ENCODE measurements at regions not wholly inside any gene's neighbourhood (a gene's known extent, or its start where the extent isn't known, plus 50 kb on each side); places are given as distances from the start of the nearest gene placed in this dataset.

GRCh38 chr18:56035546-56035945, 447.6 kb upstream of the TCF4 start:
- H3K36me3 Mint-ChIP-seq (ENCODE audit: low read depth): no peaks in the 10 kb centered on the region
- no peaks in the 10 kb centered on the region for H3K27me3 Mint-ChIP-seq
- H3K4me1 Mint-ChIP-seq: no peaks in the 10 kb centered on the region
- H3K9me3 Mint-ChIP-seq: peaks cover 14% of the 10 kb centered on the region
- intact Hi-C loops (cut with micrococcal nuclease): no loop called here
- no peak for DNase-seq
- no peak overlapping the region for H3K27ac Mint-ChIP-seq
- no peak overlapping the region for H3K4me3 Mint-ChIP-seq

DNA sequence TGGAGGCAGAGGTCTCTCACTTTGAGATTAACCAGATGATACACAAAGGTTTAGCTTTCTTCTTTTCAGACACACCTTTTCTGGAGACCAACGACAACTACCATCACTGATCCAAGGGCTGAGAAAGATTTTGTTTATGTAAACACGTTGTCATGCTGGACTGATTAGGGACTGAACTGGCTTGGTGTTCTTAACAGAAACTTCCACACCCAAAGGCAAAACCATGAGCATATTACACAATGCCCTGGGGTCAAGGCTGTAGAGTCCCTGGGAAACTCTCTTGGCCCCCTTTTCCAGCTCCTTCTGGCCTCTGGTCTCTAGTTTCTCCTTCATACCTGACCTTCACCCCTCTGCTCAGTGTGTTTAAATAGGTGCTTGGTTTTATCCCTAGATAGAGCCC, 447.0 kb upstream of the TCF4 start:
- intact Hi-C loops (cut with micrococcal nuclease): no loop called here
- Mint-ChIP-seq H3K27ac (no peak overlapping the region), H3K4me3 (no peak overlapping the region), H3K9me3 (peaks cover 14% of the 10 kb centered on the region), H3K4me1 (no peaks in the 10 kb centered on the region), H3K36me3 (ENCODE audit: low read depth) (no peaks in the 10 kb centered on the region), H3K27me3 (no peaks in the 10 kb centered on the region)
- no peak for DNase-seq

DNA sequence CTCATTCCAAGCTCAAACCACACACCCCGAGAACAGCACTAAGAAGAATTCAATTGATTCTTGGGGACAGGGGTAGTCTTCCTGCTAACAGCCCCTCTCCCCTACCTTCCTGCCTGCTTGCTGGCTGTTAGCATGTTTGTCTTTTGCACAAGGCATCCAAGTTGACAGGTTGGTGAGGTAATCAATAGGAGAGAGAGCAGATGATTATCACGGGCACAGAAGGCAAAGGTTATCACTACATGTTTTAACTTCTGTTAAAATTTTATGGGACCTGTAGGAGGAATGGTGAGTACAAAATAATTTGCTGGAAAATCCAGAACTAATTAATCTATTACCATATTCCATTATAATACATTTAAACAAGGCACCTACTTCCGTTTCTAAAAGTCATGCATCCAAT, 442.1 kb upstream of the TCF4 start:
- Mint-ChIP-seq H3K9me3 (peaks cover 11% of the 10 kb centered on the region), H3K27me3 (no peaks in the 10 kb centered on the region), H3K36me3 (ENCODE audit: low read depth) (no peaks in the 10 kb centered on the region), H3K27ac (no peak overlapping the region), H3K4me3 (no peak overlapping the region), H3K4me1 (no peaks in the 10 kb centered on the region)
- DNase-seq: no peak
- intact Hi-C loops (cut with micrococcal nuclease): no loop called here

DNA sequence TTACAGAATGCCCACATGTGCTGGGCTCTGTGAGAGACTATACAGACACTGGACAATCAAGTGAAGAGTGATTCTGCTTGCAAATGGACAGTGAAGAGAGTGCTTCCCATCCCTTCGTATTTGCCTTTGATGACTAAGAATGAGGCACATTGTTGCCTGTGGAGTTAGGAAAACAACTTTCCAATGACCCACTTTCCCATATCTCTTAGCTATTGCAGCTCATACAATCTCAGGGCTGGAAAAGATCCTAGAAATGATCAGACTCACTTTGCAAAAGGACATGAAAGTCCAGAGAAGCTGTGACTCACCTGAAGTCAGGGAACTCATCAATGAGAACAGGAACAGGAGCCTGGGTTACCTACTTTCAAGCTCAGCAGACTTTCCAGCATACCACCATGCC, 440.5 kb upstream of the TCF4 start:
- intact Hi-C loops (cut with micrococcal nuclease): no loop called here
- Mint-ChIP-seq H3K36me3 (ENCODE audit: low read depth) (no peaks in the 10 kb centered on the region), H3K4me1 (no peaks in the 10 kb centered on the region), H3K9me3 (peaks cover 3% of the 10 kb centered on the region), H3K27me3 (no peaks in the 10 kb centered on the region), H3K27ac (no peak overlapping the region), H3K4me3 (no peak overlapping the region)
- DNase-seq: no peak

DNA sequence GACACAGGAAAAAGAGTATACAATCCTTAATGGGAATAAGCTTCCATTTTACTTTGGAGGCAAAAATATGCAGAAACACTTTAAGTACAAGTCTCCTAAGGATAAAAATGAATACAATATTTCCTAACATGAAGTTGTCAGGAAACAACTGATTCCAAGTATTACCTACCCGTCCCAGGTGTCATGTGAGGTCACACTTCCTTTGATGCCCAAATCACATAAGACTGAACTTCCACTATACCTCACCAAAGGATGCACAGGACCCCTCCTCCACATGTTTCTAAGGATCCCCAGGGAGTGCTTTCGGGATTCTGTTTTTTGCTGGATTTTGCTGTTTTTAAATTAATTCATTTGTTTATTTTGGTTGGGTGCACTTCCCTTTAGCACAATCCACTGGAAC, 438.5 kb upstream of the TCF4 start:
- Mint-ChIP-seq H3K9me3 (no peaks in the 10 kb centered on the region), H3K4me3 (no peak overlapping the region), H3K27me3 (no peaks in the 10 kb centered on the region), H3K27ac (no peak overlapping the region), H3K36me3 (ENCODE audit: low read depth) (no peaks in the 10 kb centered on the region), H3K4me1 (no peaks in the 10 kb centered on the region)
- no peak for DNase-seq
- intact Hi-C loops (cut with micrococcal nuclease): no loop called here

DNA sequence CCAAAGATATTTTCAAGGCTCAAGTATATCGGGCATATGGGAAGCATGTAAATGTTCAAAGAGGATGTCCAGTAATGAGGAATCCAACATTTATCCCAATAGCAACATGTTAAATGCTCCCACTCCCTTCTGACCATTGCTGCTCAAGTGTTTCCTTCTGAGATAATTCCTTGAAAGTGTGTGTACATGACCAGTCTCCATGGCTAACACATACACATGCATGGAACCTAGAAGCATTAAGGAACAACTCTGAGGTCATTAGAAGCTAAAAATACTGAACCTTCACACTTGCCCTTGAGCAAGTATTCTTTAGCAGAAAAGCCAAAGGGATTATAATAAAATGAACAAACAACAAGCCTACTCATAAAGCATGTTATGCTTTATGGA, 433.8 kb upstream of the TCF4 start:
- no peaks in the 10 kb centered on the region for H3K9me3 Mint-ChIP-seq
- no peak overlapping the region for H3K27ac Mint-ChIP-seq
- no peaks in the 10 kb centered on the region for H3K4me1 Mint-ChIP-seq
- DNase-seq: no peak
- intact Hi-C loops (cut with micrococcal nuclease): no loop called here
- H3K36me3 Mint-ChIP-seq (ENCODE audit: low read depth): no peaks in the 10 kb centered on the region
- no peaks in the 10 kb centered on the region for H3K27me3 Mint-ChIP-seq
- H3K4me3 Mint-ChIP-seq: no peak overlapping the region

- intact Hi-C loops (cut with micrococcal nuclease): no loop called here
- Mint-ChIP-seq H3K27me3 (no peaks in the 10 kb centered on the region), H3K4me3 (no peak overlapping the region), H3K9me3 (no peaks in the 10 kb centered on the region), H3K27ac (no peak overlapping the region), H3K4me1 (no peaks in the 10 kb centered on the region), H3K36me3 (ENCODE audit: low read depth) (no peaks in the 10 kb centered on the region)
- DNase-seq: no peak
Observed at GRCh38 chr18:56021136-56021808, 433.3 kb upstream of the TCF4 start.

GRCh38 chr18:56019908-56020307, 431.9 kb upstream of the TCF4 start:
- Mint-ChIP-seq H3K9me3 (no peaks in the 10 kb centered on the region), H3K4me1 (no peaks in the 10 kb centered on the region), H3K4me3 (no peak overlapping the region), H3K27ac (no peak overlapping the region), H3K27me3 (no peaks in the 10 kb centered on the region), H3K36me3 (ENCODE audit: low read depth) (no peaks in the 10 kb centered on the region)
- intact Hi-C loops (cut with micrococcal nuclease): no loop called here
- DNase-seq: no peak

GRCh38 chr18:56019156-56019555, 431.2 kb upstream of the TCF4 start:
- Mint-ChIP-seq H3K9me3 (no peaks in the 10 kb centered on the region), H3K27ac (no peak overlapping the region), H3K27me3 (no peaks in the 10 kb centered on the region), H3K36me3 (ENCODE audit: low read depth) (no peaks in the 10 kb centered on the region), H3K4me3 (no peak overlapping the region), H3K4me1 (no peaks in the 10 kb centered on the region)
- intact Hi-C loops (cut with micrococcal nuclease): no loop called here
- DNase-seq: no peak

- Mint-ChIP-seq H3K27ac (no peak overlapping the region), H3K9me3 (peaks cover 9% of the 10 kb centered on the region), H3K27me3 (no peaks in the 10 kb centered on the region), H3K4me3 (no peak overlapping the region), H3K36me3 (ENCODE audit: low read depth) (no peaks in the 10 kb centered on the region), H3K4me1 (no peaks in the 10 kb centered on the region)
- intact Hi-C loops (cut with micrococcal nuclease): no loop called here
- DNase-seq: no peak
Observed at GRCh38 chr18:56009411-56009810, 421.4 kb upstream of the TCF4 start.

GRCh38 chr18:56003720-56004088, 415.7 kb upstream of the TCF4 start:
- DNase-seq: no peak
- Mint-ChIP-seq H3K27me3 (no peaks in the 10 kb centered on the region), H3K36me3 (ENCODE audit: low read depth) (no peaks in the 10 kb centered on the region), H3K4me3 (no peak overlapping the region), H3K9me3 (no peaks in the 10 kb centered on the region), H3K4me1 (no peaks in the 10 kb centered on the region), H3K27ac (no peak overlapping the region)
- intact Hi-C loops (cut with micrococcal nuclease): no loop called here

DNA sequence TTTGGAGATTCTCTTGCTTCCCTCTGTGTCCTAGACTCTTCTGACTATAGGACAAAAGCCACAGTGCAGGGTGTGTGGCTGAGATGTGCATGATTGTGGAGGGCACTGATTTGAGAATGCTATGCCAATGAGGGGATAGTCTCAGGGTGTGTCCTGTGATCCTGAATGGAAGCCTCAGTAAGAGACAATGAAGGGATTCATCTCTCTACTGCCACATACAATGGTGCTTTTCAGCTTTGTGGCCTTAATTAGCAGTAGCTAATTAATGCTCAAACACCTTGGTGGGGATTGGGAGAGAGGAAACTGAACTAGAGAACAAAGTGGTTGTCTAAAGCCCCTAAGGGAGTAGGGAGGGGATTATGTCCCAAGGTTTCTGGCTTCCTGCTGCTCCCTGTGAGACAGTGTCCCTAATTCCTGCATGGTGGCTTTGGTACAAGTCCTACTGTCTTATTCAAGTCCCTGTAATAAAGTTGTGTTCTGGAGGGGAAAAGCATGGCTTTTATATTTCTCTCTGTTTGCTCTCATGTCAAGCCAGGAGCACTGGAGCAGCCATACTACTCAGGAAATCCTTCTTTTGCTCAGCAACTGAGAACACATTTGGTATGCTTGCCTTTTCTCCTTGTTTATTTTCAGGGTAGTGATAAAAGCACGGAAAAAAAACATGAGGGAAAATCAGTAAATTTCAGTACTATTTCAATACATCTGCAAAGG, 415.2 kb upstream of the TCF4 start:
- Mint-ChIP-seq H3K27me3 (no peaks in the 10 kb centered on the region), H3K9me3 (no peaks in the 10 kb centered on the region), H3K4me1 (no peaks in the 10 kb centered on the region), H3K4me3 (no peak overlapping the region), H3K36me3 (ENCODE audit: low read depth) (no peaks in the 10 kb centered on the region), H3K27ac (no peak overlapping the region)
- intact Hi-C loops (cut with micrococcal nuclease): no loop called here
- no peak for DNase-seq

GRCh38 chr18:56001576-56001975, 413.6 kb upstream of the TCF4 start:
- intact Hi-C loops (cut with micrococcal nuclease): no loop called here
- H3K4me3 Mint-ChIP-seq: no peak overlapping the region
- H3K4me1 Mint-ChIP-seq: no peaks in the 10 kb centered on the region
- no peaks in the 10 kb centered on the region for H3K27me3 Mint-ChIP-seq
- H3K36me3 Mint-ChIP-seq (ENCODE audit: low read depth): no peaks in the 10 kb centered on the region
- no peak overlapping the region for H3K27ac Mint-ChIP-seq
- no peaks in the 10 kb centered on the region for H3K9me3 Mint-ChIP-seq
- no peak for DNase-seq

- no peak overlapping the region for H3K4me3 Mint-ChIP-seq
- H3K27me3 Mint-ChIP-seq: no peaks in the 10 kb centered on the region
- no peaks in the 10 kb centered on the region for H3K36me3 Mint-ChIP-seq (ENCODE audit: low read depth)
- no peaks in the 10 kb centered on the region for H3K9me3 Mint-ChIP-seq
- intact Hi-C loops (cut with micrococcal nuclease): no loop called here
- no peak overlapping the region for H3K27ac Mint-ChIP-seq
- DNase-seq: no peak
- H3K4me1 Mint-ChIP-seq: no peaks in the 10 kb centered on the region
Observed at GRCh38 chr18:56000041-56000440, 412.0 kb upstream of the TCF4 start.

- H3K36me3 Mint-ChIP-seq (ENCODE audit: low read depth): no peaks in the 10 kb centered on the region
- no peaks in the 10 kb centered on the region for H3K9me3 Mint-ChIP-seq
Observed at GRCh38 chr18:55999641-56000040, 411.6 kb upstream of the TCF4 start.

More at GRCh38 chr18:55999641-56000040, 411.6 kb upstream of the TCF4 start:
- Mint-ChIP-seq H3K4me3 (no peak overlapping the region), H3K4me1 (no peaks in the 10 kb centered on the region), H3K27me3 (no peaks in the 10 kb centered on the region), H3K27ac (no peak overlapping the region)
- DNase-seq: no peak
- intact Hi-C loops (cut with micrococcal nuclease): no loop called here

All from activated CD4-positive, alpha-beta T cell treated with anti-CD3 and anti-CD28 coated beads, Interleukin-2, amount 10 ng/mL, durations not matched to agents 24 days and 14 days (primary cell).